ENCODE measurements at regions not wholly inside any gene's neighbourhood (a gene's known extent, or its start where the extent isn't known, plus 50 kb on each side); places are given as distances from the start of the nearest gene placed in this dataset.

DNA sequence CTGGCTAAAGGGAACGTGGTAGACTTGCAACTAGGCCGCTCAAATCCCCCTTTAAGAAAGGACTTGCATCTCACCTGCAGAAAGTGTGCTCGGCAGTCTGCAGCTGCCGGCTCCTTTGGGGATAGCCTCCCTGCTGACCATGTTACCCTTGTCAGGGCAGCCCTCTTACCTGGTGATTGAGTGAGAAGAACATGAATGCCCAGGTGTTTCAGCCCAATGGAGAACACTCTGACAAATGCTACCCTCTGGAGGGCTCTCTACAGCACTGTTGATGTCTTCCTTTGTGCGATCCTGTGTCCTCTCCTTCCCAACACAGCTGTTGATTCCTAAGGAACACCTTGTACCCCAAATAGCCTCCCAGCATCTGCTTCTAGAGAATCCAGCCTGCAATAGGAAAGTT is 178.7 kb upstream of the LDB2 start:
- DNase-seq (no peak), ATAC-seq (no peak)
- Mint-ChIP-seq H3K4me3 (no peak overlapping the region), H3K36me3 (ENCODE audit: low read depth) (no peaks in the 10 kb centered on the region), H3K4me1 (ENCODE audit: low read depth) (no peaks in the 10 kb centered on the region), H3K27ac (no peak overlapping the region), H3K27me3 (peaks cover 3% of the 10 kb centered on the region), H3K9me3 (no peaks in the 10 kb centered on the region)
- TF ChIP-seq, protein P1, sequence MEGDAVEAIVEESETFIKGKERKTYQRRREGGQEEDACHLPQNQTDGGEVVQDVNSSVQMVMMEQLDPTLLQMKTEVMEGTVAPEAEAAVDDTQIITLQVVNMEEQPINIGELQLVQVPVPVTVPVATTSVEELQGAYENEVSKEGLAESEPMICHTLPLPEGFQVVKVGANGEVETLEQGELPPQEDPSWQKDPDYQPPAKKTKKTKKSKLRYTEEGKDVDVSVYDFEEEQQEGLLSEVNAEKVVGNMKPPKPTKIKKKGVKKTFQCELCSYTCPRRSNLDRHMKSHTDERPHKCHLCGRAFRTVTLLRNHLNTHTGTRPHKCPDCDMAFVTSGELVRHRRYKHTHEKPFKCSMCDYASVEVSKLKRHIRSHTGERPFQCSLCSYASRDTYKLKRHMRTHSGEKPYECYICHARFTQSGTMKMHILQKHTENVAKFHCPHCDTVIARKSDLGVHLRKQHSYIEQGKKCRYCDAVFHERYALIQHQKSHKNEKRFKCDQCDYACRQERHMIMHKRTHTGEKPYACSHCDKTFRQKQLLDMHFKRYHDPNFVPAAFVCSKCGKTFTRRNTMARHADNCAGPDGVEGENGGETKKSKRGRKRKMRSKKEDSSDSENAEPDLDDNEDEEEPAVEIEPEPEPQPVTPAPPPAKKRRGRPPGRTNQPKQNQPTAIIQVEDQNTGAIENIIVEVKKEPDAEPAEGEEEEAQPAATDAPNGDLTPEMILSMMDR (IDR thresholded peaks at IDR 0.05) = no peak
- intact Hi-C loops (cut with micrococcal nuclease) = no loop called here
- ChIA-PET CTCF (no interaction called here), POLR2A (no interaction called here)

DNA sequence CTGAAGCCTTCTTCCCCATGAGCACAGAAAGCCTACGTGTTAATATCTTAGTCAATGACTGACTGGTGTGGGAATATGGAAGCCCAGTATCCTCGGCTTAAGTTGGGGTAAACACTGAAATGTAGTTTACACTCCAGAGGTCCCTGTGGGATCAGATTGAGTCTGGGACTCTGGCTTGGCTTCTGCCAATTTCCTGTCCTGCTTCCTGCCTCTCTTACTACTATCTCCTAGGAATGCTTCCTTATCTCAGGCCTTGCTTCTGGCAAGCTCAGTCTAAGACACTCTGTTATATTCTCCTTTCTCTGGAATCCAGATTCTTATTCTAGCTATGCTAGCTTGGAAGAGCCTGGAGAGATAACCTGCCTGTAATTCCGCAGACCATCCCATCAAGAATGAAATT is 174.0 kb upstream of the LDB2 start:
- Mint-ChIP-seq H3K27ac (no peak overlapping the region), H3K27me3 (peaks cover 2% of the 10 kb centered on the region), H3K36me3 (ENCODE audit: low read depth) (no peaks in the 10 kb centered on the region), H3K4me3 (no peak overlapping the region), H3K4me1 (ENCODE audit: low read depth) (no peaks in the 10 kb centered on the region), H3K9me3 (no peaks in the 10 kb centered on the region)
- TF ChIP-seq, protein P1 (IDR thresholded peaks at IDR 0.05) = no peak
- no peak for ATAC-seq
- POLR2A ChIA-PET = no interaction called here
- CTCF ChIA-PET = no interaction called here
- no peak for DNase-seq
- intact Hi-C loops (cut with micrococcal nuclease) = no loop called here

DNA sequence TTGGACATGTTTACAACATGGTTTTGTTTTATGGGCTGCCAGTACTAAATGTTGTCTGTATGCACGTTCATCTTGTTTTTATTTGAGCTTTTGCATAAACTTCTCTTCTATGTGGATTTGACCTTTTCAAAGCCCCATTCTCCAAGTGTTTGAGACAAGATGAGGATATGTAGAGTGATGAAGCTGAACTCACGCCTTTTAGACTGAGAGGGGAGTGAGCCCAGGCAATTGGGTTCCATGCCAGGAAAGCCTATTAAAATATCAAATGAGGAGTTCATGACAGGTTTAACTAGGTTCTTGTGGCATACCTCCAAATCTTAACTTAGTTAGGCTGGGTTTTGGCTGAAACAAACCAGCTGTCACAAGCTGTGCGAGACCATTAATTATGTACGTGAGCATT is 170.4 kb upstream of the LDB2 start:
- no peaks in the 10 kb centered on the region for H3K4me1 Mint-ChIP-seq (ENCODE audit: low read depth)
- peaks cover 2% of the 10 kb centered on the region for H3K27me3 Mint-ChIP-seq
- no peak for DNase-seq
- TF ChIP-seq, protein P1 (IDR thresholded peaks at IDR 0.05) = no peak
- no peak for ATAC-seq
- no peaks in the 10 kb centered on the region for H3K9me3 Mint-ChIP-seq
- POLR2A ChIA-PET = no interaction called here
- H3K4me3 Mint-ChIP-seq = no peak overlapping the region
- CTCF ChIA-PET = no interaction called here
- no peak overlapping the region for H3K27ac Mint-ChIP-seq
- intact Hi-C loops (cut with micrococcal nuclease) = no loop called here
- H3K36me3 Mint-ChIP-seq (ENCODE audit: low read depth) = no peaks in the 10 kb centered on the region

DNA sequence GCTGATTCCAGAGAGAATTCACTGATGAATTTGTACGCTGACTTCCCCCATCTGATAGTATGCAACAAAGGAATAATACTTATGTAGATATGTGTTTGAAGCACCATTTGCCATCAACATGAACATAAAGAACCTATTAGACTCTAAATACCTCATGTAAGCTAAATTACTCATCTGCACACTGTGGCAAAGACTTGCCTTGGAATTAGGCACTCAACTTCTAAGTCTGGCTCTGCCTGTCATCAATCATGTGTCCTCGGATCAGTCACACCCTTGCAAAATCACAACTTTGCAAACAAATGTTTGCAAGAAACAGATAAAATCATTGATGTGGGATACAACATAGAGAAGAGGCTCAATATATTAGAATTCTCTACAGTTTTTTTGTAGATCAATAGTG is 169.9 kb upstream of the LDB2 start:
- intact Hi-C loops (cut with micrococcal nuclease) = no loop called here

DNA sequence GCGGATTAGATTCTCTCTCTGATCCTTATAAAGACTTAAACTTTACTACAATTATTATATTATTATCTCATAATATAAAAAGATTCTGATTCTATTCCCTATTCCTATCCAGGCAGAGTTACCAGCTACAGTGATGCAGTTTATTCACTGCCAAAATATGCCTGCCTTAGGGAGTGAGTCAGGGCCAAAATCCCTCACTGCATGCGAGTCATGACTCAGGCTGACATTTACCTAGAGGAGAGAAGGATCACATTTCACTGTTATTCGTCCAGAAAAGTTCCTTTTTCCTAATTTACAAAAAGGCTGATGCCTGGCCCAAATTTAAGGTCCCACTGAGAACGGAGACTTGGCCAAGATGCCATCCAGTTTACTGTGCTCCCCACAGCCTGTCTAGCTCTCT is 168.5 kb upstream of the LDB2 start:
- H3K36me3 Mint-ChIP-seq (ENCODE audit: low read depth) = no peaks in the 10 kb centered on the region
- no peak overlapping the region for H3K27ac Mint-ChIP-seq
- intact Hi-C loops (cut with micrococcal nuclease) = no loop called here
- H3K4me1 Mint-ChIP-seq (ENCODE audit: low read depth) = no peaks in the 10 kb centered on the region
- peaks cover 2% of the 10 kb centered on the region for H3K27me3 Mint-ChIP-seq
- H3K9me3 Mint-ChIP-seq = no peaks in the 10 kb centered on the region
- H3K4me3 Mint-ChIP-seq = no peak overlapping the region
- ChIA-PET POLR2A (no interaction called here), CTCF (no interaction called here)
- TF ChIP-seq, protein P1 (IDR thresholded peaks at IDR 0.05) = no peak
- no peak for DNase-seq
- ATAC-seq = no peak

More for the DNA sequence above, 169.9 kb upstream of the LDB2 start:
- ChIA-PET POLR2A (no interaction called here), CTCF (no interaction called here)
- Mint-ChIP-seq H3K36me3 (ENCODE audit: low read depth) (no peaks in the 10 kb centered on the region), H3K9me3 (no peaks in the 10 kb centered on the region), H3K4me3 (no peak overlapping the region), H3K4me1 (ENCODE audit: low read depth) (no peaks in the 10 kb centered on the region), H3K27me3 (peaks cover 2% of the 10 kb centered on the region), H3K27ac (no peak overlapping the region)
- DNase-seq (no peak), ATAC-seq (no peak)
- TF ChIP-seq, protein P1 (IDR thresholded peaks at IDR 0.05) = no peak

Data from activated CD8-positive, alpha-beta T cell treated with anti-CD3 and anti-CD28 coated beads for 36 hours (primary cell).